ENCODE measurements at regions not wholly inside any gene's neighbourhood (a gene's known extent, or its start where the extent isn't known, plus 50 kb on each side); places are given as distances from the start of the nearest gene placed in this dataset.

DNA sequence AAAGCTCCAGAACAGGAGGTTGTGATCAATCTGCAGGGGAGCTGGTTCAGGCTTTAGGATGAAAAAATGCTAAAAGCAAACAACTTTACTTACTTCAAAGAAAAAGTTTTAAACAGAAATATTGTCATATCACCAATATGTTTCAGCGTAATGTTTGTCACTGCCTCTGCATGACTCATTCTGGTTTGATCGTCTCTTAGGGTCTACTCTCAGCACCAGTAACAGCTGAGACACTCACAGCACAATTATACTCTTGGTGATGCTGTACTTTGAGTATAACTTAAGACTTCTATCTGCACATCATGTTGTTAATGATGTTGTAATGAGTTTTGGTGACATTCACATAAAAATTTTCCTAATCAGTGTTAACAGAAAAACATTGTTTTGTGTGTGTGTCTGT, 665.4 kb downstream of the EPM2A start:
- no peak for TF ChIP-seq POLR2AphosphoS5 (IDR thresholded peaks at IDR 0.05; ENCODE audit: low read depth)
- TF ChIP-seq, protein P1, sequence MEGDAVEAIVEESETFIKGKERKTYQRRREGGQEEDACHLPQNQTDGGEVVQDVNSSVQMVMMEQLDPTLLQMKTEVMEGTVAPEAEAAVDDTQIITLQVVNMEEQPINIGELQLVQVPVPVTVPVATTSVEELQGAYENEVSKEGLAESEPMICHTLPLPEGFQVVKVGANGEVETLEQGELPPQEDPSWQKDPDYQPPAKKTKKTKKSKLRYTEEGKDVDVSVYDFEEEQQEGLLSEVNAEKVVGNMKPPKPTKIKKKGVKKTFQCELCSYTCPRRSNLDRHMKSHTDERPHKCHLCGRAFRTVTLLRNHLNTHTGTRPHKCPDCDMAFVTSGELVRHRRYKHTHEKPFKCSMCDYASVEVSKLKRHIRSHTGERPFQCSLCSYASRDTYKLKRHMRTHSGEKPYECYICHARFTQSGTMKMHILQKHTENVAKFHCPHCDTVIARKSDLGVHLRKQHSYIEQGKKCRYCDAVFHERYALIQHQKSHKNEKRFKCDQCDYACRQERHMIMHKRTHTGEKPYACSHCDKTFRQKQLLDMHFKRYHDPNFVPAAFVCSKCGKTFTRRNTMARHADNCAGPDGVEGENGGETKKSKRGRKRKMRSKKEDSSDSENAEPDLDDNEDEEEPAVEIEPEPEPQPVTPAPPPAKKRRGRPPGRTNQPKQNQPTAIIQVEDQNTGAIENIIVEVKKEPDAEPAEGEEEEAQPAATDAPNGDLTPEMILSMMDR (conservative IDR thresholded peaks at IDR 0.05; ENCODE audit: low read depth in 2 of 2) = no peak
- no peak for TF ChIP-seq CREB1 (CRISPR knock-in tag; IDR thresholded peaks at IDR 0.05; ENCODE audit: low read depth)
- TF ChIP-seq JUNB (IDR thresholded peaks at IDR 0.05; ENCODE audit: unreplicated experiment) = no peak
- TF ChIP-seq, protein P2, sequence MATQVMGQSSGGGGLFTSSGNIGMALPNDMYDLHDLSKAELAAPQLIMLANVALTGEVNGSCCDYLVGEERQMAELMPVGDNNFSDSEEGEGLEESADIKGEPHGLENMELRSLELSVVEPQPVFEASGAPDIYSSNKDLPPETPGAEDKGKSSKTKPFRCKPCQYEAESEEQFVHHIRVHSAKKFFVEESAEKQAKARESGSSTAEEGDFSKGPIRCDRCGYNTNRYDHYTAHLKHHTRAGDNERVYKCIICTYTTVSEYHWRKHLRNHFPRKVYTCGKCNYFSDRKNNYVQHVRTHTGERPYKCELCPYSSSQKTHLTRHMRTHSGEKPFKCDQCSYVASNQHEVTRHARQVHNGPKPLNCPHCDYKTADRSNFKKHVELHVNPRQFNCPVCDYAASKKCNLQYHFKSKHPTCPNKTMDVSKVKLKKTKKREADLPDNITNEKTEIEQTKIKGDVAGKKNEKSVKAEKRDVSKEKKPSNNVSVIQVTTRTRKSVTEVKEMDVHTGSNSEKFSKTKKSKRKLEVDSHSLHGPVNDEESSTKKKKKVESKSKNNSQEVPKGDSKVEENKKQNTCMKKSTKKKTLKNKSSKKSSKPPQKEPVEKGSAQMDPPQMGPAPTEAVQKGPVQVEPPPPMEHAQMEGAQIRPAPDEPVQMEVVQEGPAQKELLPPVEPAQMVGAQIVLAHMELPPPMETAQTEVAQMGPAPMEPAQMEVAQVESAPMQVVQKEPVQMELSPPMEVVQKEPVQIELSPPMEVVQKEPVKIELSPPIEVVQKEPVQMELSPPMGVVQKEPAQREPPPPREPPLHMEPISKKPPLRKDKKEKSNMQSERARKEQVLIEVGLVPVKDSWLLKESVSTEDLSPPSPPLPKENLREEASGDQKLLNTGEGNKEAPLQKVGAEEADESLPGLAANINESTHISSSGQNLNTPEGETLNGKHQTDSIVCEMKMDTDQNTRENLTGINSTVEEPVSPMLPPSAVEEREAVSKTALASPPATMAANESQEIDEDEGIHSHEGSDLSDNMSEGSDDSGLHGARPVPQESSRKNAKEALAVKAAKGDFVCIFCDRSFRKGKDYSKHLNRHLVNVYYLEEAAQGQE (IDR thresholded peaks at IDR 0.05; ENCODE audit: unreplicated experiment) = no peak
- no peak for TF ChIP-seq EZH2 (IDR thresholded peaks at IDR 0.05; ENCODE audit: low read depth, unreplicated experiment)
- TF ChIP-seq, protein P3, sequence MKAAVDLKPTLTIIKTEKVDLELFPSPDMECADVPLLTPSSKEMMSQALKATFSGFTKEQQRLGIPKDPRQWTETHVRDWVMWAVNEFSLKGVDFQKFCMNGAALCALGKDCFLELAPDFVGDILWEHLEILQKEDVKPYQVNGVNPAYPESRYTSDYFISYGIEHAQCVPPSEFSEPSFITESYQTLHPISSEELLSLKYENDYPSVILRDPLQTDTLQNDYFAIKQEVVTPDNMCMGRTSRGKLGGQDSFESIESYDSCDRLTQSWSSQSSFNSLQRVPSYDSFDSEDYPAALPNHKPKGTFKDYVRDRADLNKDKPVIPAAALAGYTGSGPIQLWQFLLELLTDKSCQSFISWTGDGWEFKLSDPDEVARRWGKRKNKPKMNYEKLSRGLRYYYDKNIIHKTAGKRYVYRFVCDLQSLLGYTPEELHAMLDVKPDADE (IDR thresholded peaks at IDR 0.05) = no peak
- TF ChIP-seq EZH2phosphoT487 (IDR thresholded peaks at IDR 0.05; ENCODE audit: unreplicated experiment) = no peak

All from GM23338 (cell line).